SU-DHL-6 (cell line): ENCODE measurements at regions not wholly inside any gene's neighbourhood (a gene's known extent, or its start where the extent isn't known, plus 50 kb on each side); places are given as distances from the start of the nearest gene placed in this dataset.

Experiments
- EZH2phosphoT487 ChIP-seq: fragments of 200-600 bp; sonication (generic), shearing (Covaris generic); conservative IDR thresholded peaks from 2 replicates; pipeline ENCODE4 v1.6.1; 2018; ENCODE audit warnings: mild to moderate bottlenecking, antibody characterized with exemption, low read length, moderate library complexity, mixed read lengths
- TF ChIP-seq, protein P1 (sequence below): fragments of 200-600 bp; sonication (generic); IDR thresholded peaks from one replicate; pipeline ENCODE4 v1.5.1; 2017; ENCODE audit warnings: antibody characterized with exemption, mild to moderate bottlenecking, low read length, moderate library complexity; ENCODE audit not compliant: insufficient read depth, poor library complexity, severe bottlenecking

GRCh38 chr5:138676002-138676401, 77.2 kb upstream of the CTNNA1 start:
- TF ChIP-seq, protein P1, sequence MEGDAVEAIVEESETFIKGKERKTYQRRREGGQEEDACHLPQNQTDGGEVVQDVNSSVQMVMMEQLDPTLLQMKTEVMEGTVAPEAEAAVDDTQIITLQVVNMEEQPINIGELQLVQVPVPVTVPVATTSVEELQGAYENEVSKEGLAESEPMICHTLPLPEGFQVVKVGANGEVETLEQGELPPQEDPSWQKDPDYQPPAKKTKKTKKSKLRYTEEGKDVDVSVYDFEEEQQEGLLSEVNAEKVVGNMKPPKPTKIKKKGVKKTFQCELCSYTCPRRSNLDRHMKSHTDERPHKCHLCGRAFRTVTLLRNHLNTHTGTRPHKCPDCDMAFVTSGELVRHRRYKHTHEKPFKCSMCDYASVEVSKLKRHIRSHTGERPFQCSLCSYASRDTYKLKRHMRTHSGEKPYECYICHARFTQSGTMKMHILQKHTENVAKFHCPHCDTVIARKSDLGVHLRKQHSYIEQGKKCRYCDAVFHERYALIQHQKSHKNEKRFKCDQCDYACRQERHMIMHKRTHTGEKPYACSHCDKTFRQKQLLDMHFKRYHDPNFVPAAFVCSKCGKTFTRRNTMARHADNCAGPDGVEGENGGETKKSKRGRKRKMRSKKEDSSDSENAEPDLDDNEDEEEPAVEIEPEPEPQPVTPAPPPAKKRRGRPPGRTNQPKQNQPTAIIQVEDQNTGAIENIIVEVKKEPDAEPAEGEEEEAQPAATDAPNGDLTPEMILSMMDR, result no peak
- no peak for TF ChIP-seq EZH2phosphoT487
